ENCODE measurements at regions not wholly inside any gene's neighbourhood (a gene's known extent, or its start where the extent isn't known, plus 50 kb on each side); places are given as distances from the start of the nearest gene placed in this dataset.
A peak's percentile ranks its signal among the peaks of the same experiment; 100 is the strongest.

DNA sequence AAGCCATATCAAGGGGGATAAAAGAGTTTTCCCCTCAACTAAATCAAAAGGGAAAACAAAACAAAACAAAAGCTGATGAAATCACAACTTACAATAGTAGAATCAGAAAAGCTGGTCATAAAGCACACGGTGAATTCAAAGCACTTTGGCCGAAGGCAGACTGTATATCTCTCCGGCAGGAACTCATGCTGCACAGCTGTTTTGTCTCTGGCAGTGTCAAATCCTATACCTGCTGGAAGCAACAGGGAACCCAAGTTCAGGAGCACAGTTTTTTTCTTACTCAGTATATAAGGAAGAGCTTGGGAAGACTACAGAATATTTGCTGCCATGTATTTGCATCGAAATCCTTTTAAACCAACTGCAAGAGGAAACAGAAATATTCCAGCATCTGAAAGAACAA is 213.7 kb downstream of the RFC3 start:
- no peak for DNase-seq (ENCODE audit: low read depth in 2 of 2)
- no peak overlapping the region for H3K4me3 ChIP-seq (replicated peaks in 1 of 2; ENCODE audit: low read depth in 2 of 2, low read length in 2 of 2)

DNA sequence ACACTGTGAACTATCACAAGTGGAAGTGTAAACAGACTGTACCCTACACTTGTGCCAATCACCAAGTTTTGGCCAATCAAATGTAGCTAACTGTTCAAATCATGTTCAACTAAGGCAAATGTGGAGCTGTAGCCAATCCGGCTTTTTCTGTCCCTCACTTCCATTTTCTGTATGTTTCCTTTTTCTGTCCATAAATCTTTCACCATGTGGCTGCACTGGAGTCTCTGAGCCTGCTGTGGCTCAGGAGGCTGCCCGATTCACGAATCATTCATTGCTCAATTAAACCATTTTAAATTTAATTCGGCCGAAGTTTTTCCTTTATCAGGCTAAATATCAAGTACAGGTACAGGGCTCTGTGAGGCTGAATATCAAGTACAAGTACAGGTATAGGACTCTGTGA is 216.5 kb downstream of the RFC3 start:
- TF ChIP-seq, protein P1, sequence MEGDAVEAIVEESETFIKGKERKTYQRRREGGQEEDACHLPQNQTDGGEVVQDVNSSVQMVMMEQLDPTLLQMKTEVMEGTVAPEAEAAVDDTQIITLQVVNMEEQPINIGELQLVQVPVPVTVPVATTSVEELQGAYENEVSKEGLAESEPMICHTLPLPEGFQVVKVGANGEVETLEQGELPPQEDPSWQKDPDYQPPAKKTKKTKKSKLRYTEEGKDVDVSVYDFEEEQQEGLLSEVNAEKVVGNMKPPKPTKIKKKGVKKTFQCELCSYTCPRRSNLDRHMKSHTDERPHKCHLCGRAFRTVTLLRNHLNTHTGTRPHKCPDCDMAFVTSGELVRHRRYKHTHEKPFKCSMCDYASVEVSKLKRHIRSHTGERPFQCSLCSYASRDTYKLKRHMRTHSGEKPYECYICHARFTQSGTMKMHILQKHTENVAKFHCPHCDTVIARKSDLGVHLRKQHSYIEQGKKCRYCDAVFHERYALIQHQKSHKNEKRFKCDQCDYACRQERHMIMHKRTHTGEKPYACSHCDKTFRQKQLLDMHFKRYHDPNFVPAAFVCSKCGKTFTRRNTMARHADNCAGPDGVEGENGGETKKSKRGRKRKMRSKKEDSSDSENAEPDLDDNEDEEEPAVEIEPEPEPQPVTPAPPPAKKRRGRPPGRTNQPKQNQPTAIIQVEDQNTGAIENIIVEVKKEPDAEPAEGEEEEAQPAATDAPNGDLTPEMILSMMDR (IDR thresholded peaks at IDR 0.05; ENCODE audit: low read depth, low read length), result no peak
- no peak for DNase-seq (ENCODE audit: low read depth in 2 of 2)
- no peak overlapping the region for H3K4me3 ChIP-seq (replicated peaks in 1 of 2; ENCODE audit: low read depth in 2 of 2, low read length in 2 of 2)

More for the DNA sequence above, 213.7 kb downstream of the RFC3 start:
- TF ChIP-seq, protein P1 (IDR thresholded peaks at IDR 0.05; ENCODE audit: low read depth, low read length), result no peak

DNA sequence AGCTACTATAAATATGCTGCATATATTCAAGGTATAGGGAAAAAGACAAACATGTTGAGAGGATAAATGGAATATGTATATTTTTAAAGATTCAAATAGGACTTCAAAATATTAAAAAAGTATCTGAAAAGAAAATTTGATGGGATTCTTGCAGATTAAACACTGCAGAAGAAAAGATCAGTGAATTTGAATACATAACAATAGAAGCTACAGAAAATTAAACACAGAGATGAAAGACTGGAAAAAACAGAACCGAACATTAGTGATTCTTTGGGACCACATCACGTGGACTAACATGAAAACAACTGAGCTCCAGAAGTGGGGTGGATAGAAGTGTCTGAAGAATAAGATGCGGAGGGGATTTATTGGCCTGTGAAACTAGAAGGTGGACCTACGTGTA is 217.2 kb downstream of the RFC3 start:
- TF ChIP-seq, protein P1 (IDR thresholded peaks at IDR 0.05; ENCODE audit: low read depth, low read length), result no peak
- DNase-seq (ENCODE audit: low read depth in 2 of 2), result no peak
- H3K4me3 ChIP-seq (replicated peaks in 1 of 2; ENCODE audit: low read depth in 2 of 2, low read length in 2 of 2), result no peak overlapping the region

DNA sequence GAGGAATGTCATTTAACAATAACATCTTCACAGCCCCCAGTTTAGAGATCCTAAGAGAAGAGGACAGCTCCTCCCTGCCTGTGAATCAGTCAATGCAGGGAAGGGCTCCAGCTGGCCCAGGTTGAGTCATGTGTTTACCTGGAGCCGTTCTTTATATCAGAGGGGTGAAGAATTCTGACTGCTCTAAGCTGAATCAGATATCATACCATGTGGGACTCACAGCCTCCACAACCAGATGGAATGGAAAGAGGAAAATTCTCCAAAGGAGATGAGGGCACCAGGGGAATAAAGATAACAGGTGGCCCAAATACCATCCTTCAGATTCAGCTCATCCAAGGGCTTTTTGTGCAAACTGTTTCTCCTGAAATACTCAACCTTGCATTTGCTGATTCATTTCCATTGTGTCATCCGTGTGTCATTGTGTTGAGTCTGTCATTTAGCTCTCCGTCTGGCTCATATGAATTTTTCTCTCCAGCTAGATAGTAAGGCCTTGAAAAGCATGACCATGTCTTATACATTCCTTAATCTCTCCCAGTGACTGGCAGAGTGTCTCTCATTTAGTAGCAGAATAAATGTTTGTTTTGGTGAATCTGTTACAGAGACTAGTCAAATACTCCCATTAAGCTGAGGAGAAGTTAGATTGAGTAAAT is 217.9 kb downstream of the RFC3 start:
- peak in 1 of 2 donors; percentile 53 for DNase-seq (ENCODE audit: low read depth in 2 of 2)
- H3K4me3 ChIP-seq (replicated peaks in 1 of 2; ENCODE audit: low read depth in 2 of 2, low read length in 2 of 2), result no peak overlapping the region
- TF ChIP-seq, protein P1 (IDR thresholded peaks at IDR 0.05; ENCODE audit: low read depth, low read length), result no peak

DNA sequence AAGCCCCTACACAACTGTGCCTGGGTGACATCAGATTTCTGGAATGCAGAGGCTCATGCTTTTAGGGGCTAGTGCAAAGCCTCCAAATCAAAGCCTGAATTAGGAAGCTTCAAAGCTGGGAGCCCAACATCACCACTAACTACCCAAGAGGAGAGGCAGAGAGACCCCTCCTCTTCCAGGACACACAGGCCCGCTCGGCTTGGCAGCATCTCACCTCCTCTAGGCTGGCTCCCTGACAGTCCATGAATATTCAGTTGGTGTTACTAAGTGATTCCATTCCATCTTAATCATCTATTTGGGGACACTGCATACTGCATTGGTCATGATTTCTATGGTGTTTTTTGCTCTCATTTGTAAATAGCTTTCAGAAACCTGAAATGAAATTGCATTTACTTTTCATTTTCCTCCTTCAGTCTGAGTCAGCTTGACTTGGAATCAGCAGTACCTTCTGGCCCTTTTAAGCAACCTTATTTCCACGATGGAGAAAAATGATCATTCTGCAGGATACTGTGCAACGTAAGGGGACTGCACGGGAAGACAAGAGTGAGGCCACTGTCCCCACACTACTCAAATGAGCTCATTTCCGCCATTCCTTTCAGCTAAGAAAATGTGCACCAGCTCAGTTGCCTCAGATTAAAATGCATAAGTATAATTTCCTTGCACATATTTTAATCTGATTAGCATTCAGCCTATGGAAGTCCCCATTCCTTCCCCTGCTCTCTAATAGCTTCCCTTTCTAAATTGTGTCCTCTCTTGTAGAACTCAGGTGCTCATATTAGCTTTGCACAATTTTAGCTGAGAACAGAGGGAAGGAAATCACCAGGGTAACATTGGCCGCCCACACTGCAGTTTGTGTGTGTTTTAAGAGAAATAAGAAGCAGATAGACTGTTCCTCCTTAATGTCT is 219.9 kb downstream of the RFC3 start:
- H3K4me3 ChIP-seq (replicated peaks in 1 of 2; ENCODE audit: low read depth in 2 of 2, low read length in 2 of 2), result no peak overlapping the region
- DNase-seq (ENCODE audit: low read depth in 2 of 2), result peak in 1 of 2 donors; percentile 8
- TF ChIP-seq, protein P1 (IDR thresholded peaks at IDR 0.05; ENCODE audit: low read depth, low read length), result no peak

DNA sequence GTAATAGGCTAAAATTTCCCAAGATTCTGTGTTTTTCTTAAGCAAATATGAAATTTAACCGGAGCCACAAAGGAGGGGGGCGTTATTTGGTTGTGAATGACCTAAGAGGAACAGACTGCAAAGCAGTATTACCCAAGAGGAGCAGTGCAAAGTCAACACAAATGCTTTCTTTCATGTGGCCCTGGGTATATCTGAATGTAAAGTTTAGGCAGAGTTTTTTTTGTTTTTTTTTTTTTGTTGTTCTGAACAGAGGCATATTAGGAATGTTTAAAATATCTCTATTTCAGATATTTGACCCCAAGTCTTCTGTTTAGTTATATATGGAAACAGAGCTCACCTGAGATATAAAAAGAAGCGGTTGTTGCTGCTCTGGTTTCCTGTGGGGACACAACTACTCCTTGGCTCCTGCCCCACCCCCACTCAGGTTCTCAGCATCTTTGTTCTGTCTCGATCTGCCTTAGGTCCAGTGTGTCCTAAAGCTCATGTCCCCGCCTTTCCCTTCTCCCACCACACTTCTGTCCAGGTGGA is 220.7 kb downstream of the RFC3 start:
- no peak overlapping the region for H3K4me3 ChIP-seq (replicated peaks in 1 of 2; ENCODE audit: low read depth in 2 of 2, low read length in 2 of 2)
- TF ChIP-seq, protein P1 (IDR thresholded peaks at IDR 0.05; ENCODE audit: low read depth, low read length), result no peak
- DNase-seq (ENCODE audit: low read depth in 2 of 2), result no peak

Data from cardiac fibroblast (primary cell).